SK-N-SH (cell line): ENCODE measurements at regions not wholly inside any gene's neighbourhood (a gene's known extent, or its start where the extent isn't known, plus 50 kb on each side); places are given as distances from the start of the nearest gene placed in this dataset.

ENCODE experiments used
- CTCF ChIA-PET: fragments of 300-600, 350-600 bp; formaldehyde crosslinking; extraction: SDS; loops from one replicate; lab custom pipeline; 2021; lab: Yijun Ruan, JAX
- POLR2A ChIA-PET: fragments of 350-600 bp; sonication (Branson Sonifier 250); formaldehyde crosslinking; extraction: SDS; loops from one replicate; lab custom pipeline; 2020; ENCODE audit warnings: antibody characterized with exemption, inconsistent platforms; lab: Yijun Ruan, JAX
- DNase-seq: peaks from one replicate; pipeline ENCODE4 v3.0.0; 2012
- H2AFZ ChIP-seq: fragments of 200-600 bp; sonication (generic); 2 replicates; pipeline ENCODE4 v1.8.1; 2016; ENCODE audit warnings: antibody characterized with exemption, mild to moderate bottlenecking, low read depth
- H3F3A ChIP-seq: fragments of 200-600 bp; sonication (generic); replicated peaks from 2 replicates; pipeline ENCODE3; 2016; ENCODE audit warnings: antibody characterized with exemption, mild to moderate bottlenecking; ENCODE audit not compliant: insufficient read depth
- H3K27ac ChIP-seq, 2 experiments: fragments of 200-500 bp in 1 of 2; fragments of 200-600 bp in 1 of 2; sonication (Bioruptor generic) in 1 of 2; sonication (generic), shearing (Covaris generic) in 1 of 2; 2 replicates each; pipeline versions ENCODE4 v1.5.1 to v1.6.1; 2014 to 2016; ENCODE audit warnings: low read depth in 2 of 2, inconsistent platforms in 1 of 2, low read length in 1 of 2, mild to moderate bottlenecking in 1 of 2, mixed read lengths in 1 of 2
- H3K27me3 ChIP-seq: fragments of 200-600 bp; sonication (generic), shearing (Covaris generic); 2 replicates; pipeline ENCODE4 v1.6.1; 2016; ENCODE audit warnings: mixed run types; ENCODE audit not compliant: insufficient read depth
- H3K36me3 ChIP-seq, 2 experiments: fragments of 200-500 bp in 1 of 2; fragments of 200-600 bp in 1 of 2; sonication (Bioruptor generic) in 1 of 2; sonication (generic) in 1 of 2; replicated peaks in 1 of 2; 2 replicates each; pipeline versions ENCODE3 to v1.5.1; 2014 to 2016; ENCODE audit warnings: low read length in 1 of 2, mild to moderate bottlenecking in 1 of 2; ENCODE audit not compliant: insufficient read depth in 2 of 2, control insufficient read depth in 1 of 2
- H3K4me1 ChIP-seq, 2 experiments: fragments of 200-500 bp in 1 of 2; fragments of 200-600 bp in 1 of 2; sonication (Bioruptor generic) in 1 of 2; sonication (generic), shearing (Covaris generic) in 1 of 2; 2 replicates each; pipeline versions ENCODE4 v1.5.1 to v1.6.1; 2014 to 2016; ENCODE audit warnings: low read depth in 1 of 2, low read length in 1 of 2, mixed run types in 1 of 2; ENCODE audit not compliant: insufficient read depth in 2 of 2, control insufficient read depth in 1 of 2
- H3K4me2 ChIP-seq: fragments of 200-600 bp; sonication (generic), shearing (Covaris generic); 2 replicates; pipeline ENCODE4 v1.6.1; 2017; ENCODE audit warnings: mixed run types
- H3K4me3 ChIP-seq, 2 experiments: fragments of 200-500 bp in 1 of 2; fragments of 200-600 bp in 1 of 2; sonication (Bioruptor generic) in 1 of 2; sonication (generic), shearing (Covaris generic) in 1 of 2; 2 replicates each; pipeline versions ENCODE4 v1.5.1 to v1.8.1; 2014 to 2016; ENCODE audit warnings: low read depth in 2 of 2, inconsistent platforms in 1 of 2, low read length in 1 of 2, mild to moderate bottlenecking in 1 of 2, mixed read lengths in 1 of 2, moderate library complexity in 1 of 2
- H3K79me2 ChIP-seq: fragments of 200-600 bp; sonication (generic); 2 replicates; pipeline ENCODE4 v1.8.1; 2017; ENCODE audit warnings: mild to moderate bottlenecking; ENCODE audit not compliant: insufficient read depth
- H3K9ac ChIP-seq: fragments of 200-600 bp; sonication (generic); 2 replicates; pipeline ENCODE4 v1.6.1; 2017; ENCODE audit warnings: mixed run types
- H3K9me2 ChIP-seq: fragments of 200-600 bp; sonication (generic); 2 replicates; pipeline ENCODE4 v1.6.1; 2017; ENCODE audit warnings: mixed run types
- H3K9me3 ChIP-seq: fragments of 200-600 bp; sonication (generic); 2 replicates; pipeline ENCODE4 v1.6.1; 2017; ENCODE audit warnings: mixed run types, mild to moderate bottlenecking, moderate library complexity
- H4K20me1 ChIP-seq: fragments of 200-600 bp; sonication (generic); 2 replicates; pipeline ENCODE4 v1.6.1; 2017; ENCODE audit warnings: mild to moderate bottlenecking, mixed run types; ENCODE audit not compliant: insufficient read depth
- CHD2 ChIP-seq: fragments of 150-350 bp; IDR thresholded peaks from 2 replicates; pipeline ENCODE4 v1.6.1; 2018; ENCODE audit warnings: low read length; ENCODE audit not compliant: partially characterized antibody
- CTCF ChIP-seq: fragments of 200-600 bp; sonication (generic); IDR thresholded peaks from 2 replicates; pipeline ENCODE4 v1.6.1; 2017; ENCODE audit warnings: antibody characterized with exemption, mild to moderate bottlenecking, moderate library complexity
- EP300 ChIP-seq, 2 experiments: IDR thresholded peaks; 2 replicates each; pipeline versions ENCODE4 v1.4.0 to v1.6.1; 2012; ENCODE audit warnings: borderline replicate concordance in 1 of 2, low read depth in 1 of 2, low read length in 1 of 2
- EZH2phosphoT487 ChIP-seq: fragments of 200-600 bp; sonication (generic); IDR thresholded peaks from 2 replicates; pipeline ENCODE4 v1.6.1; 2017; ENCODE audit warnings: low read depth, mixed run types, mild to moderate bottlenecking, antibody characterized with exemption, moderate library complexity, borderline replicate concordance
- GABPA ChIP-seq: IDR thresholded peaks from 2 replicates; pipeline ENCODE4 v1.4.0; 2012; ENCODE audit warnings: low read depth, mild to moderate bottlenecking
- GATA2 ChIP-seq: sonication (generic); formaldehyde crosslinking; IDR thresholded peaks from 2 replicates; pipeline ENCODE4 v1.5.0; 2020; ENCODE audit warnings: mild to moderate bottlenecking, missing genetic modification reagents
- IRF3 ChIP-seq: fragments of 150-350 bp; IDR thresholded peaks from 2 replicates; pipeline ENCODE4 v1.6.1; 2016; ENCODE audit warnings: mild to moderate bottlenecking, low read depth, low read length
- MAX ChIP-seq: IDR thresholded peaks from 2 replicates; pipeline ENCODE4 v1.4.0; 2012; ENCODE audit warnings: low read depth
- MXI1 ChIP-seq: IDR thresholded peaks from 2 replicates; pipeline ENCODE4 v1.6.1; 2012; ENCODE audit warnings: mild to moderate bottlenecking, low read depth, low read length, improper control_type of control experiment
- NFIC ChIP-seq: IDR thresholded peaks from 2 replicates; pipeline ENCODE4 v1.4.0; 2012; ENCODE audit warnings: borderline replicate concordance
- POLR2AphosphoS5 ChIP-seq: IDR thresholded peaks from 2 replicates; pipeline ENCODE4 v1.6.1; 2012; ENCODE audit warnings: low read depth, low read length
- RAD21 ChIP-seq: IDR thresholded peaks from 2 replicates; pipeline ENCODE4 v1.6.1; 2012; ENCODE audit warnings: mild to moderate bottlenecking, low read length
- RCOR1 ChIP-seq: fragments of 150-350 bp; IDR thresholded peaks from 2 replicates; pipeline ENCODE4 v1.6.1; 2017; ENCODE audit warnings: antibody characterized with exemption, low read length
- REST ChIP-seq: IDR thresholded peaks from 2 replicates; pipeline ENCODE4 v1.6.1; 2012; ENCODE audit warnings: mild to moderate bottlenecking, low read depth, low read length, moderate library complexity
- RXRA ChIP-seq: IDR thresholded peaks from 2 replicates; pipeline ENCODE4 v1.4.0; 2012; ENCODE audit warnings: low read depth, mild to moderate bottlenecking, borderline replicate concordance
- SMC3 ChIP-seq: IDR thresholded peaks from 2 replicates; pipeline ENCODE4 v1.6.1; 2012; ENCODE audit warnings: low read depth, low read length, improper control_type of control experiment
- TEAD4 ChIP-seq: IDR thresholded peaks from 2 replicates; pipeline ENCODE4 v1.4.0; 2012; ENCODE audit warnings: mild to moderate bottlenecking, borderline replicate concordance; ENCODE audit not compliant: insufficient read depth
- USF1 ChIP-seq: IDR thresholded peaks from 2 replicates; pipeline ENCODE4 v1.4.0; 2012; ENCODE audit warnings: low read depth, borderline replicate concordance
- USF2 ChIP-seq: fragments of 150-350 bp; IDR thresholded peaks from 2 replicates; pipeline ENCODE4 v1.6.1; 2017; ENCODE audit warnings: antibody characterized with exemption, low read length, low read depth, borderline replicate concordance
- WGBS: methylation state at CpG from one replicate; pipeline ENCODE4 v1.1.6; 2017; ENCODE audit warnings: low lambda C conversion rate; 5-methylcytosine and 5-hydroxymethylcytosine counted together

- Histone ChIP-seq H3K4me3 (no peak overlapping the region), H3F3A (no peaks in the 10 kb centered on the region), H3K79me2 (no peaks in the 10 kb centered on the region), H4K20me1 (no peaks in the 10 kb centered on the region), H3K4me1 (peaks cover 0 to 10% of the 10 kb centered on the region in 2 experiments; a peak in 2 of 4 replicates), H3K27me3 (no peaks in the 10 kb centered on the region), H3K27ac (no peak overlapping the region), H3K9me2 (no peaks in the 10 kb centered on the region), H2AFZ (no peak overlapping the region), H3K9me3 (no peaks in the 10 kb centered on the region), H3K4me2 (no peak overlapping the region), H3K36me3 (no peaks in the 10 kb centered on the region), H3K9ac (no peak overlapping the region)
- TF ChIP-seq RCOR1, result no peak
- TF ChIP-seq RAD21, result no peak
- no peak for TF ChIP-seq MXI1
- no peak for TF ChIP-seq GABPA
- no peak for TF ChIP-seq EZH2phosphoT487
- no peak for TF ChIP-seq TEAD4
- TF ChIP-seq RXRA, result no peak
- TF ChIP-seq USF1, result no peak
- no peak for TF ChIP-seq SMC3
- no peak for TF ChIP-seq NFIC
- no peak for TF ChIP-seq IRF3
- TF ChIP-seq POLR2AphosphoS5, result no peak
- no peak for TF ChIP-seq MAX
- no peak for TF ChIP-seq EP300 (IDR thresholded peaks at IDR 0.05; ENCODE audit: borderline replicate concordance in 1 of 2, low read depth in 1 of 2, low read length in 1 of 2)
- DNase-seq, result no peak
- ChIA-PET POLR2A (no interaction called here), CTCF (no interaction called here)
- 65% methylated on average over 2 of the region's 2 CpGs for WGBS
Measured at GRCh38 chr3:40973141-40973540, 226.2 kb upstream of the CTNNB1 start.

GRCh38 chr3:40975711-40976121 is 223.6 kb upstream of the CTNNB1 start:
- no peaks in the 10 kb centered on the region for H3K9me3 ChIP-seq
- CTCF ChIA-PET, result no interaction called here
- H3K4me2 ChIP-seq, result no peak overlapping the region
- no peak overlapping the region for H3K27ac ChIP-seq
- no peaks in the 10 kb centered on the region for H3K79me2 ChIP-seq
- H3F3A ChIP-seq, result no peaks in the 10 kb centered on the region
- no peaks in the 10 kb centered on the region for H3K9me2 ChIP-seq
- no peaks in the 10 kb centered on the region for H3K36me3 ChIP-seq
- no peaks in the 10 kb centered on the region for H3K27me3 ChIP-seq
- no peak for DNase-seq
- H3K4me3 ChIP-seq, result no peak overlapping the region
- H3K9ac ChIP-seq, result no peak overlapping the region
- 57% methylated on average over 6 of the region's 6 CpGs for WGBS
- H4K20me1 ChIP-seq, result no peaks in the 10 kb centered on the region
- POLR2A ChIA-PET, result no interaction called here
- H3K4me1 ChIP-seq, result peaks cover 0 to 6% of the 10 kb centered on the region in 2 experiments; a peak in 2 of 4 replicates
- no peak overlapping the region for H2AFZ ChIP-seq
- TF ChIP-seq MXI1 (no peak), MAX (no peak), GATA2 (no peak), RAD21 (no peak), RCOR1 (no peak), SMC3 (no peak), CTCF (no peak), CHD2 (no peak), USF2 (no peak), REST (no peak)
